ENCODE measurements at regions not wholly inside any gene's neighbourhood (a gene's known extent, or its start where the extent isn't known, plus 50 kb on each side); places are given as distances from the start of the nearest gene placed in this dataset.
A peak's percentile ranks its signal among the peaks of the same experiment; 100 is the strongest.

GRCh38 chrX:39891781-39892180 is 206.0 kb downstream of the BCOR start:
- TF ChIP-seq CTCF (IDR thresholded peaks at IDR 0.05) (no peak), POLR2A (IDR thresholded peaks at IDR 0.05) (no peak)
- H3K4me3 ChIP-seq (replicated peaks in 1 of 3) = no peak overlapping the region
- peaks cover 16 to 27% of the 10 kb centered on the region in 2 donors for H3K4me1 ChIP-seq
- no peaks in the 10 kb centered on the region for H3K36me3 ChIP-seq
- peak in 1 of 2 donors; percentile 37 for DNase-seq
- WGBS, 2 donors = 14 to 31% methylated on average over 3 of the region's 3 CpGs
- H3K9me3 ChIP-seq = no peaks in the 10 kb centered on the region
- H3K27ac ChIP-seq = no peak overlapping the region
- intact Hi-C loops (cut with DNase I) = no loop called here
- no peaks in the 10 kb centered on the region for H3K27me3 ChIP-seq

- peak overlapping the region; percentile 59 to 78 (median 70) for H3K27ac ChIP-seq
- TF ChIP-seq CTCF (IDR thresholded peaks at IDR 0.05) (no peak), POLR2A (IDR thresholded peaks at IDR 0.05) (no peak)
- no peaks in the 10 kb centered on the region for H3K27me3 ChIP-seq
- H3K9me3 ChIP-seq = no peaks in the 10 kb centered on the region
- H3K4me1 ChIP-seq = peaks cover 19 to 45% of the 10 kb centered on the region in 2 donors
- no peaks in the 10 kb centered on the region for H3K36me3 ChIP-seq
- DNase-seq = no peak
- WGBS, 2 donors = 88 to 94% methylated on average over 7 of the region's 12 CpGs
- intact Hi-C loops (cut with DNase I) = no loop called here
- no peak overlapping the region for H3K4me3 ChIP-seq (replicated peaks in 1 of 3)
Measured at GRCh38 chrX:39893417-39894338, 204.1 kb downstream of the BCOR start.

GRCh38 chrX:39894683-39895082 is 203.1 kb downstream of the BCOR start:
- TF ChIP-seq POLR2A (IDR thresholded peaks at IDR 0.05) (no peak), CTCF (IDR thresholded peaks at IDR 0.05) (no peak)
- 15 to 33% methylated on average over 4 of the region's 4 CpGs for WGBS, 2 donors
- no peaks in the 10 kb centered on the region for H3K9me3 ChIP-seq
- peak overlapping the region; percentile 59 to 78 (median 70) for H3K27ac ChIP-seq
- DNase-seq = peak; percentile 58 to 66
- H3K4me1 ChIP-seq = peaks cover 19 to 48% of the 10 kb centered on the region in 2 donors
- intact Hi-C loops (cut with DNase I) = no loop called here
- H3K4me3 ChIP-seq (replicated peaks in 1 of 3) = no peak overlapping the region
- H3K36me3 ChIP-seq = no peaks in the 10 kb centered on the region
- H3K27me3 ChIP-seq = no peaks in the 10 kb centered on the region

GRCh38 chrX:39895218-39896110 is 202.3 kb downstream of the BCOR start:
- H3K27ac ChIP-seq = peak overlapping the region; percentile 59 to 78 (median 70)

More at GRCh38 chrX:39895218-39896110, 202.3 kb downstream of the BCOR start:
- TF ChIP-seq CTCF (IDR thresholded peaks at IDR 0.05) (no peak), POLR2A (IDR thresholded peaks at IDR 0.05) (no peak)
- intact Hi-C loops (cut with DNase I) = no loop called here
- no peaks in the 10 kb centered on the region for H3K9me3 ChIP-seq
- H3K36me3 ChIP-seq = no peaks in the 10 kb centered on the region
- peaks cover 19 to 48% of the 10 kb centered on the region in 2 donors for H3K4me1 ChIP-seq
- H3K27me3 ChIP-seq = no peaks in the 10 kb centered on the region
- WGBS, 2 donors = 51 to 54% methylated on average over 6 to 9 of the region's 18 CpGs
- DNase-seq = peak; percentile 63 to 70
- H3K4me3 ChIP-seq (replicated peaks in 1 of 3) = no peak overlapping the region

Data from thyroid gland (tissue), 4 donors.